HUES64 (cell line): ENCODE measurements at regions not wholly inside any gene's neighbourhood (a gene's known extent, or its start where the extent isn't known, plus 50 kb on each side); places are given as distances from the start of the nearest gene placed in this dataset.
"Not testable (repeated sequence)": the region's sequence is repeated elsewhere in the genome, so short reads cannot be mapped to it uniquely, and the experiment has no call there.

ENCODE experiments used
- H3K27ac ChIP-seq: 2 replicates; pipeline ENCODE4 v1.7.0; 2013; ENCODE audit warnings: low read depth, low read length, inconsistent platforms
- H3K27me3 ChIP-seq: 2 replicates; pipeline ENCODE4 v1.6.1; 2013; ENCODE audit warnings: mild to moderate bottlenecking, low read length; ENCODE audit not compliant: insufficient read depth
- H3K36me3 ChIP-seq: 2 replicates; pipeline ENCODE4 v1.6.1; 2013; ENCODE audit warnings: mild to moderate bottlenecking, low read length; ENCODE audit not compliant: insufficient read depth
- H3K4me1 ChIP-seq: 2 replicates; pipeline ENCODE4 v1.6.1; 2013; ENCODE audit warnings: mild to moderate bottlenecking, low read length, moderate library complexity; ENCODE audit not compliant: insufficient read depth
- H3K4me3 ChIP-seq: 2 replicates; pipeline ENCODE4 v1.5.1; 2013; ENCODE audit warnings: mild to moderate bottlenecking, low read length, moderate library complexity
- H3K9ac ChIP-seq: 2 replicates; pipeline ENCODE4 v1.6.1; 2013; ENCODE audit warnings: mild to moderate bottlenecking, low read depth, low read length
- H3K9me3 ChIP-seq: 2 replicates; pipeline ENCODE4 v1.6.1; 2013; ENCODE audit warnings: low read depth, low read length; ENCODE audit not compliant: insufficient read depth
- WGBS: fragments of 150-250, 120-280 bp; methylation state at CpG from one replicate; pipeline ENCODE4 v1.1.7; 2013; ENCODE audit warnings: missing lambda C conversion rate; 5-methylcytosine and 5-hydroxymethylcytosine counted together

DNA sequence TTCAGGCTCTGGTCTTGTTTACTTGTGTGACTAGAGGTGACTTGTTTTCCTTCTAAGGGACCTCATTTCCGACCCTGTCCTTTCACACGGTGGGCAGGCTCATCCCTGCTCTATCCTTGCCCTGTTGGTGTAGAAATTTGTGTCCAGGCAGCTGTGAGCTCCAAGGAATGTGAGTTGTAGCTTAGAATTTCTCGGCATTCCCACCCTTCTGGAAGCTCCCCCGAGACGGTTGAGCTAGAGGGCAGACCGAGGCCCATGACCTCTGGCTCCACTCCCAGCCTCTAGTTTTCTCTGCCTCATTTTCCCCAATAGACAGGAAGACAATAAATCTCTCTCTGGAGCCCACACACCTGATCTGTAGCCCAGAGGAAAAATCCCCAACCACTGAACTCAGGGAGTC lies 100.9 kb downstream of the NAV1 start:
- 89% methylated on average over 6 of the region's 6 CpGs for WGBS
- H3K27ac ChIP-seq = no peak overlapping the region

GRCh38 chr1:201640624-201641023 lies 101.7 kb downstream of the NAV1 start:
- Histone ChIP-seq H3K4me1 (peaks cover 14% of the 10 kb centered on the region), H3K27ac (no peak overlapping the region), H3K4me3 (no peak overlapping the region), H3K36me3 (no peaks in the 10 kb centered on the region), H3K9ac (no peak overlapping the region), H3K9me3 (no peaks in the 10 kb centered on the region), H3K27me3 (no peaks in the 10 kb centered on the region)
- 95% methylated on average over 6 of the region's 6 CpGs for WGBS

More for the DNA sequence above, 100.9 kb downstream of the NAV1 start:
- H3K36me3 ChIP-seq = no peaks in the 10 kb centered on the region
- no peaks in the 10 kb centered on the region for H3K9me3 ChIP-seq
- no peak overlapping the region for H3K9ac ChIP-seq
- peaks cover 16% of the 10 kb centered on the region for H3K4me1 ChIP-seq
- no peaks in the 10 kb centered on the region for H3K27me3 ChIP-seq
- H3K4me3 ChIP-seq = no peak overlapping the region

- no peak overlapping the region for H3K4me3 ChIP-seq
Observed at GRCh38 chr1:201641524-201642253, 102.8 kb downstream of the NAV1 start.

GRCh38 chr1:201643835-201644104 lies 104.8 kb downstream of the NAV1 start:
- H3K36me3 ChIP-seq = no peaks in the 10 kb centered on the region
- no peaks in the 10 kb centered on the region for H3K9me3 ChIP-seq
- no peak overlapping the region for H3K9ac ChIP-seq
- no peak overlapping the region for H3K27ac ChIP-seq
- H3K27me3 ChIP-seq = peaks cover 18% of the 10 kb centered on the region
- H3K4me3 ChIP-seq = no peak overlapping the region
- 81% methylated on average over 3 of the region's 4 CpGs for WGBS
- H3K4me1 ChIP-seq = peaks cover 6% of the 10 kb centered on the region; the same call in 1 of the 2 replicates

More at GRCh38 chr1:201641524-201642253, 102.8 kb downstream of the NAV1 start:
- Histone ChIP-seq H3K4me1 (peaks cover 3% of the 10 kb centered on the region), H3K27me3 (peaks cover 5% of the 10 kb centered on the region), H3K9ac (no peak overlapping the region), H3K9me3 (no peaks in the 10 kb centered on the region), H3K27ac (no peak overlapping the region), H3K36me3 (no peaks in the 10 kb centered on the region)
- WGBS = 85% methylated on average over 4 of the region's 4 CpGs

GRCh38 chr1:201644197-201644596 lies 105.3 kb downstream of the NAV1 start:
- no peak overlapping the region for H3K4me3 ChIP-seq
- no peaks in the 10 kb centered on the region for H3K36me3 ChIP-seq
- H3K27me3 ChIP-seq = peaks cover 22% of the 10 kb centered on the region
- H3K27ac ChIP-seq = no peak overlapping the region
- H3K9me3 ChIP-seq = no peaks in the 10 kb centered on the region
- H3K4me1 ChIP-seq = peaks cover 6% of the 10 kb centered on the region; the same call in 1 of the 2 replicates
- H3K9ac ChIP-seq = no peak overlapping the region
- WGBS = 84% methylated on average over 2 of the region's 2 CpGs

DNA sequence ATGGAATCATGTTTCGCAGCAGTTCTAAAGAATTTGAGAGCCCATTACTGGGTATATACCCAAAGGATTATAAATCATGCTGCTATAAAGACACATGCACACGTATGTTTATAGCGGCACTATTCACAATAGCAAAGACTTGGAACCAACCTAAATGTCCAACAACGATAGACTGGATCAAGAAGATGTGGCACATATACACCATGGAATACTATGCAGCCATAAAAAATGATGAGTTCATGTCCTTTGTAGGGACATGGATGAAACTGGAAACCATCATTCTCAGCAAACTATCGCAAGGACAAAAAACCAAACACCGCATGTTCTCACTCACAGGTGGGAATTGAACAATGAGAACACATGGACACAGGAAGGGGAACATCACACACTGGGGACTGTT lies 106.1 kb downstream of the NAV1 start:
- 88% methylated on average over 1 of the region's 6 CpGs for WGBS
- H3K4me3 ChIP-seq, H3K9ac ChIP-seq, H3K4me1 ChIP-seq, H3K36me3 ChIP-seq, H3K27ac ChIP-seq, H3K9me3 ChIP-seq: not testable (repeated sequence)
- peaks cover 30% of the 10 kb centered on the region for H3K27me3 ChIP-seq

DNA sequence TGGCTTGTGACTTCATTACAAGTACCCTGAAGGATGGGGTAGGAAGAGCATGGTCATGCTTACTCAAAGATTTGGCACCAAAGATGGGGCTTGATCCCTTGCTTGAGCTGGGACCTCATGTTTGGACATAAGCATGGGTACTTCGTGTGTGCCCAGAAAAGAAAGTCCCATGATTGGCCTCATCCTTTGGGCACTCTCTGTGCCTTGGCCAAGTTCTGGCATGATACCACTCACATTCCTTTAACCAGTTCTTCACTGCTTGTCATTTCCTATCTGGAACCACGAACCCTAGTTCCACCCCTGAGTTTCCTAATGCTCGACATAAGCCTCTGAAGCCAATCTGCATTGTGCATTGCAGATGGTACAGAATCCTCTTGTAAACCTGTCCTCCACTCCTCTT lies 107.0 kb downstream of the NAV1 start:
- H3K9ac ChIP-seq = no peak overlapping the region
- 93% methylated on average over 3 of the region's 3 CpGs for WGBS

GRCh38 chr1:201646411-201647022 lies 107.6 kb downstream of the NAV1 start:
- H3K9ac ChIP-seq = no peak overlapping the region
- H3K4me1 ChIP-seq = peaks cover 16% of the 10 kb centered on the region
- H3K36me3 ChIP-seq = no peaks in the 10 kb centered on the region
- no peaks in the 10 kb centered on the region for H3K9me3 ChIP-seq
- H3K27me3 ChIP-seq = peaks cover 36% of the 10 kb centered on the region
- WGBS = 90% methylated on average over 6 of the region's 8 CpGs
- no peak overlapping the region for H3K4me3 ChIP-seq
- H3K27ac ChIP-seq = no peak overlapping the region

More for the DNA sequence above, 107.0 kb downstream of the NAV1 start:
- Histone ChIP-seq H3K27me3 (peaks cover 34% of the 10 kb centered on the region), H3K9me3 (no peaks in the 10 kb centered on the region), H3K36me3 (no peaks in the 10 kb centered on the region), H3K27ac (no peak overlapping the region), H3K4me1 (peaks cover 11% of the 10 kb centered on the region), H3K4me3 (no peak overlapping the region)

DNA sequence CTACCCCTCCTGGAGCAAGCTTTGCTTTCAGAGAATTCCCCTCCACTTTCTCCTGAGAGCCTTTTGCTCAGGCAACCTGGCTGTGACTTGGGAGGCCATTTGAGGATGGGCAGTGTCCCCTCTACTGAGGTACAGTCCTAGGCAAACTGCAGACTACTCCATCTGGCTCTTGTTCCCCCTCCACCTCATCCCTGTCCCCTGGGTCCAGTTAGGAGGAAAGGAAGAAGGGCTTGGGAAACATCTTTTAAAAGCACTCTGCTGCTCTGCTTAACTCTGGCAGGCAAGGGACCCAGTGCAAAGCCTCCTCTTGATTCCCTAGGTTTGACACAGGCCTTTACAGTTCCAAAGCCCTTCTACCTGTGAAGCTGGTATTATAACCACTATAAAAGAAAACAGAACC lies 108.2 kb downstream of the NAV1 start:
- H3K4me1 ChIP-seq = peaks cover 22% of the 10 kb centered on the region
- H3K4me3 ChIP-seq = peak overlapping the region; percentile 61
- no peak overlapping the region for H3K9ac ChIP-seq
- no peaks in the 10 kb centered on the region for H3K36me3 ChIP-seq
- H3K9me3 ChIP-seq = no peaks in the 10 kb centered on the region
- H3K27ac ChIP-seq = no peak overlapping the region
- peaks cover 36% of the 10 kb centered on the region for H3K27me3 ChIP-seq

DNA sequence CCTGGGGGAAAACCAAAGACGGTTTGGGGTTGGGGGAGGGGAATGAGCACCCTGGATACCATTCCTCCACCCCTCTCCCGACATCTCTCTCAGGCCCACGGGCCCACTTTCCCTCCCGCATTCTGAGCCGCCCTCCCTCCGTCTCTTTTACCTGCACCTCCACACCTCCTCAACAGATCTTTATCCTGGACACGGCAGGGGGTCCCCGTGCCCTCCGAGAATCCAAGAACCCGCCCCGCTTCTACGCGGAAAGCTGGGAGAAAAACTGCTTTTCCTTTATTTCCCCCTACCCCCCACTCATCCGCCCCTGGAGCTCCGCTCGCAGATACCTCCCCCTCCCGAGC lies 108.8 kb downstream of the NAV1 start:
- H3K27ac ChIP-seq = no peak overlapping the region
- WGBS = under 1% methylated on average over 16 of the region's 17 CpGs
- no peaks in the 10 kb centered on the region for H3K9me3 ChIP-seq
- H3K9ac ChIP-seq = peak overlapping the region; percentile 22; the same call in 1 of the 2 replicates
- no peaks in the 10 kb centered on the region for H3K36me3 ChIP-seq
- H3K4me1 ChIP-seq = peaks cover 26% of the 10 kb centered on the region
- H3K27me3 ChIP-seq = peaks cover 36% of the 10 kb centered on the region
- peak overlapping the region; percentile 61 for H3K4me3 ChIP-seq

GRCh38 chr1:201648066-201648906 lies 109.4 kb downstream of the NAV1 start:
- Histone ChIP-seq H3K36me3 (no peaks in the 10 kb centered on the region), H3K27ac (no peak overlapping the region), H3K4me3 (peak overlapping the region; percentile 61), H3K4me1 (peaks cover 26% of the 10 kb centered on the region), H3K9me3 (no peaks in the 10 kb centered on the region), H3K9ac (peak overlapping the region; percentile 64), H3K27me3 (peaks cover 36% of the 10 kb centered on the region)
- WGBS = under 1% methylated on average over 78 of the region's 81 CpGs
